WTC11 (cell line): ENCODE measurements at regions not wholly inside any gene's neighbourhood (a gene's known extent, or its start where the extent isn't known, plus 50 kb on each side); places are given as distances from the start of the nearest gene placed in this dataset.

ENCODE experiments used
- ATAC-seq: fragments of 200-7000 bp; cut with Tn5 transposase; 2 replicates; pipeline ENCODE4 v1.10.0; 2021; ENCODE audit warnings: mild to moderate bottlenecking, moderate library complexity
- CTCF ChIA-PET: fragments of 300-600 bp; sonication (Branson Sonifier 250); formaldehyde crosslinking; loops from one replicate; lab custom pipeline; 2021; ENCODE audit warnings: antibody characterized with exemption; lab: Charles Lee
- POLR2A ChIA-PET: fragments of 350-600 bp; sonication (Branson Sonifier 250); formaldehyde crosslinking; loops from one replicate; lab custom pipeline; 2021; ENCODE audit warnings: antibody characterized with exemption; lab: Charles Lee
- DNase-seq: peaks from one replicate; pipeline ENCODE4 v3.0.0; 2021; ENCODE audit warnings: low spot score
- H3K27ac Mint-ChIP-seq: 2 replicates; pipeline ENCODE4 v1.8.0; 2021; ENCODE audit warnings: mixed read lengths
- H3K27me3 Mint-ChIP-seq: 2 replicates; pipeline ENCODE4 v1.8.0; 2021; ENCODE audit warnings: low read depth, mild to moderate bottlenecking, moderate library complexity, mixed read lengths
- H3K36me3 Mint-ChIP-seq: 2 replicates; pipeline ENCODE4 v1.8.0; 2021; ENCODE audit warnings: mixed read lengths
- H3K4me1 Mint-ChIP-seq: 2 replicates; pipeline ENCODE4 v1.8.0; 2022; ENCODE audit warnings: mixed read lengths
- H3K4me3 Mint-ChIP-seq: 2 replicates; pipeline ENCODE4 v1.8.0; 2021; ENCODE audit warnings: mild to moderate bottlenecking, moderate library complexity, mixed read lengths
- H3K9me3 Mint-ChIP-seq: 2 replicates; pipeline ENCODE4 v1.8.0; 2021; ENCODE audit warnings: mixed read lengths
- ATF1 ChIP-seq: sonication (generic); formaldehyde crosslinking; IDR thresholded peaks from 2 replicates; pipeline ENCODE4 v1.8.1; 2023; ENCODE audit warnings: mild to moderate bottlenecking, moderate library complexity, missing genetic modification reagents
- IRF2 ChIP-seq: sonication (generic); formaldehyde crosslinking; IDR thresholded peaks from 2 replicates; pipeline ENCODE4 v1.8.0; 2022; ENCODE audit warnings: low read depth, missing genetic modification reagents, borderline replicate concordance
- JUN ChIP-seq: sonication (generic); formaldehyde crosslinking; IDR thresholded peaks from 2 replicates; pipeline ENCODE4 v1.8.0; 2023; ENCODE audit warnings: mild to moderate bottlenecking, missing genetic modification reagents
- NFYB ChIP-seq: sonication (generic); formaldehyde crosslinking; conservative IDR thresholded peaks from 2 replicates; pipeline ENCODE4 v1.8.0; 2022; ENCODE audit warnings: low read depth, missing genetic modification reagents
- SMAD3 ChIP-seq: sonication (generic); formaldehyde crosslinking; IDR thresholded peaks from 2 replicates; pipeline ENCODE4 v1.8.0; 2022; ENCODE audit warnings: missing genetic modification reagents, mild to moderate bottlenecking, borderline replicate concordance
- TEAD1 ChIP-seq: sonication (generic); formaldehyde crosslinking; IDR thresholded peaks from 2 replicates; pipeline ENCODE4 v1.8.0; 2022; ENCODE audit warnings: mild to moderate bottlenecking, missing genetic modification reagents
- ZNF263 ChIP-seq: sonication (generic); formaldehyde crosslinking; IDR thresholded peaks from 2 replicates; pipeline ENCODE4 v1.8.1; 2022; ENCODE audit warnings: low read depth, mild to moderate bottlenecking, moderate library complexity, missing genetic modification reagents
- ZNF396 ChIP-seq: fragments of 250-450 bp; sonication (Bioruptor Pico); IDR thresholded peaks from 2 replicates; pipeline ENCODE4 v1.8.0; 2021; ENCODE audit warnings: mild to moderate bottlenecking, moderate library complexity, borderline replicate concordance
- TF ChIP-seq, protein P1 (sequence below): fragments of 250-450 bp; sonication (Bioruptor Pico); IDR thresholded peaks from 2 replicates; pipeline ENCODE4 v1.9.0; 2021; ENCODE audit warnings: mild to moderate bottlenecking, borderline replicate concordance
- TF ChIP-seq, protein P2 (sequence below): fragments of 200-600 bp; IDR thresholded peaks from 2 replicates; pipeline ENCODE4 v1.8.0; 2022; ENCODE audit warnings: antibody characterized with exemption
- TF ChIP-seq, protein P3 (sequence below): sonication (generic); formaldehyde crosslinking; IDR thresholded peaks from 2 replicates; pipeline ENCODE4 v1.8.1; 2022; ENCODE audit warnings: low read depth, mild to moderate bottlenecking, moderate library complexity, missing genetic modification reagents, borderline replicate concordance
- TF ChIP-seq, protein P4 (sequence below): sonication (generic); formaldehyde crosslinking; IDR thresholded peaks from 2 replicates; pipeline ENCODE4 v1.8.1; 2023; ENCODE audit warnings: mild to moderate bottlenecking, missing genetic modification reagents, moderate library complexity
- TF ChIP-seq, protein P5 (sequence below): sonication (generic); formaldehyde crosslinking; IDR thresholded peaks from 2 replicates; pipeline ENCODE4 v1.8.0; 2022; ENCODE audit warnings: mild to moderate bottlenecking, missing genetic modification reagents
- TF ChIP-seq, protein P6 (sequence below): sonication (generic); formaldehyde crosslinking; conservative IDR thresholded peaks from 2 replicates; pipeline ENCODE4 v1.8.1; 2023; ENCODE audit warnings: mild to moderate bottlenecking, low read depth, missing genetic modification reagents, moderate library complexity
- TF ChIP-seq, protein P7 (sequence below): fragments of 250-450 bp; sonication (Bioruptor Pico); IDR thresholded peaks from 2 replicates; pipeline ENCODE4 v1.9.0; 2021; ENCODE audit warnings: mild to moderate bottlenecking
- TF ChIP-seq, protein P8 (sequence below): sonication (generic); formaldehyde crosslinking; IDR thresholded peaks from 2 replicates; pipeline ENCODE4 v1.8.0; 2022; ENCODE audit warnings: mild to moderate bottlenecking, missing genetic modification reagents
- TF ChIP-seq, protein P9 (sequence below): sonication (generic); formaldehyde crosslinking; IDR thresholded peaks from 2 replicates; pipeline ENCODE4 v1.8.1; 2023; ENCODE audit warnings: mild to moderate bottlenecking, missing genetic modification reagents, moderate library complexity

DNA sequence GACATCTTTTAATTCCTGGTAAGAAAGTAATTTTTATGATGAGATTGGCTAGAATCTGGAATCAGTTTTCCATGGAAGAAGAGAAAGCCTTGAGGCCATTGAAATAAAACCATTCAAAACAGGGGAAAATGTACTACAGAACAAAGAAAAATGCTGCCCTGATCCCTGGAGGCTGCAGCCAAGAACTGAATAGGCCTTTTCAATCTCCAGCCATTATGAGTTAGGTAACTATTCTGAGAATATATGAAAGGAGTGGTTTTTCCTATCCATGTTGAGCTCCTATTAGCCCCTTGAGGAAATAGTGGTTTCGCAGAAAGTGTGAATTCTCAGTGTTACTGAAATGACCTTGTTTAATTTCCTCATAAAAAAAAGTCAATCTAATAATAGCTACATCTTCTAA is 408.5 kb upstream of the GRAMD2B start (continued):
- TF ChIP-seq, protein P1, sequence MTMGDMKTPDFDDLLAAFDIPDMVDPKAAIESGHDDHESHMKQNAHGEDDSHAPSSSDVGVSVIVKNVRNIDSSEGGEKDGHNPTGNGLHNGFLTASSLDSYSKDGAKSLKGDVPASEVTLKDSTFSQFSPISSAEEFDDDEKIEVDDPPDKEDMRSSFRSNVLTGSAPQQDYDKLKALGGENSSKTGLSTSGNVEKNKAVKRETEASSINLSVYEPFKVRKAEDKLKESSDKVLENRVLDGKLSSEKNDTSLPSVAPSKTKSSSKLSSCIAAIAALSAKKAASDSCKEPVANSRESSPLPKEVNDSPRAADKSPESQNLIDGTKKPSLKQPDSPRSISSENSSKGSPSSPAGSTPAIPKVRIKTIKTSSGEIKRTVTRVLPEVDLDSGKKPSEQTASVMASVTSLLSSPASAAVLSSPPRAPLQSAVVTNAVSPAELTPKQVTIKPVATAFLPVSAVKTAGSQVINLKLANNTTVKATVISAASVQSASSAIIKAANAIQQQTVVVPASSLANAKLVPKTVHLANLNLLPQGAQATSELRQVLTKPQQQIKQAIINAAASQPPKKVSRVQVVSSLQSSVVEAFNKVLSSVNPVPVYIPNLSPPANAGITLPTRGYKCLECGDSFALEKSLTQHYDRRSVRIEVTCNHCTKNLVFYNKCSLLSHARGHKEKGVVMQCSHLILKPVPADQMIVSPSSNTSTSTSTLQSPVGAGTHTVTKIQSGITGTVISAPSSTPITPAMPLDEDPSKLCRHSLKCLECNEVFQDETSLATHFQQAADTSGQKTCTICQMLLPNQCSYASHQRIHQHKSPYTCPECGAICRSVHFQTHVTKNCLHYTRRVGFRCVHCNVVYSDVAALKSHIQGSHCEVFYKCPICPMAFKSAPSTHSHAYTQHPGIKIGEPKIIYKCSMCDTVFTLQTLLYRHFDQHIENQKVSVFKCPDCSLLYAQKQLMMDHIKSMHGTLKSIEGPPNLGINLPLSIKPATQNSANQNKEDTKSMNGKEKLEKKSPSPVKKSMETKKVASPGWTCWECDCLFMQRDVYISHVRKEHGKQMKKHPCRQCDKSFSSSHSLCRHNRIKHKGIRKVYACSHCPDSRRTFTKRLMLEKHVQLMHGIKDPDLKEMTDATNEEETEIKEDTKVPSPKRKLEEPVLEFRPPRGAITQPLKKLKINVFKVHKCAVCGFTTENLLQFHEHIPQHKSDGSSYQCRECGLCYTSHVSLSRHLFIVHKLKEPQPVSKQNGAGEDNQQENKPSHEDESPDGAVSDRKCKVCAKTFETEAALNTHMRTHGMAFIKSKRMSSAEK (CRISPR knock-in tag), result no peak
- TF ChIP-seq, protein P2, sequence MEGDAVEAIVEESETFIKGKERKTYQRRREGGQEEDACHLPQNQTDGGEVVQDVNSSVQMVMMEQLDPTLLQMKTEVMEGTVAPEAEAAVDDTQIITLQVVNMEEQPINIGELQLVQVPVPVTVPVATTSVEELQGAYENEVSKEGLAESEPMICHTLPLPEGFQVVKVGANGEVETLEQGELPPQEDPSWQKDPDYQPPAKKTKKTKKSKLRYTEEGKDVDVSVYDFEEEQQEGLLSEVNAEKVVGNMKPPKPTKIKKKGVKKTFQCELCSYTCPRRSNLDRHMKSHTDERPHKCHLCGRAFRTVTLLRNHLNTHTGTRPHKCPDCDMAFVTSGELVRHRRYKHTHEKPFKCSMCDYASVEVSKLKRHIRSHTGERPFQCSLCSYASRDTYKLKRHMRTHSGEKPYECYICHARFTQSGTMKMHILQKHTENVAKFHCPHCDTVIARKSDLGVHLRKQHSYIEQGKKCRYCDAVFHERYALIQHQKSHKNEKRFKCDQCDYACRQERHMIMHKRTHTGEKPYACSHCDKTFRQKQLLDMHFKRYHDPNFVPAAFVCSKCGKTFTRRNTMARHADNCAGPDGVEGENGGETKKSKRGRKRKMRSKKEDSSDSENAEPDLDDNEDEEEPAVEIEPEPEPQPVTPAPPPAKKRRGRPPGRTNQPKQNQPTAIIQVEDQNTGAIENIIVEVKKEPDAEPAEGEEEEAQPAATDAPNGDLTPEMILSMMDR, result no peak
- TF ChIP-seq TEAD1 (CRISPR knock-in tag), result no peak

DNA sequence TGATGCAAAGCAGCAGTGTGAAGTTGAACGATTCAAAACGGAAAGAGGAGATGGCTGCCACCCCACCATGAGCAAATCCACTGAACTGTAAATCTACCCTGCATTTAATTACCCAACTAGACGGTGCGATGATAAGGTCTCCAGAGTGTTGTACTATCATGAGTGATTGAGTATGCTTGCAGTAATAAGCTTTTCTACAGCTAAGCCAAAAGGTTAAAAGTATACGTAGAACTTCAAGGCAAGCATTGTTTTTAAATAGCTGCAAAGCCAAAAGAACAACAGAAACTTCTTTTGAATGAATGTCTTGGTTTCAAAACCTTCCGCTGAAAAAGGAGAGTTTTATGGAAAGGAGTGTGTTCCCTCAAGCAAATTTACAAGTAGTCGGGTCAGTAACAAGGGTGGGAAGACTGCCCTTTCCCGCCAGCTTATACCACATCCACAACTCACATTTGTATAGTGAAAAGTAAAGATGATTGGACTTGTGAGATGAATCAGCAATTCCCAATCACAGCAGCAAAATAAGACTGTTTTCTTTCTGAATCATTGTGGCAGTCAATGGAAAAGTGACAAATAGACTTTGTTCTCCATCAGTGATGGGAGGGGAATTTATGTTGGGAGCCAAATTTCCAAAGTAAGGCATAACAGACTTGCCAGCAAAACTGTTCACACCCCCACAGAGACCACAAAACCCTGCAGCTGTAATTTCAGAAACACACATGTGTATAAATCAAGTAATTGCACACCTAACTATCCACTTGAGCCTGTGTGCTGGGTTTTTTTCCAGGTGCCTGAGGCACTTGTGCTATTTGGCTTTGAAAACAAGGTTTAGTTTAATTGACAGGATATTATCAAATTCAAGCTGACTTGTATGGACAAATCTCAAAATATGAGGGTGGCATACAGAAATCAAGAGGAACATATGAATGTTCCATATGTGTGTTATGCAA is 407.7 kb upstream of the GRAMD2B start:
- H3K4me3 Mint-ChIP-seq, result no peak overlapping the region
- DNase-seq (no peak), ATAC-seq (no peak)
- TF ChIP-seq, protein P3, sequence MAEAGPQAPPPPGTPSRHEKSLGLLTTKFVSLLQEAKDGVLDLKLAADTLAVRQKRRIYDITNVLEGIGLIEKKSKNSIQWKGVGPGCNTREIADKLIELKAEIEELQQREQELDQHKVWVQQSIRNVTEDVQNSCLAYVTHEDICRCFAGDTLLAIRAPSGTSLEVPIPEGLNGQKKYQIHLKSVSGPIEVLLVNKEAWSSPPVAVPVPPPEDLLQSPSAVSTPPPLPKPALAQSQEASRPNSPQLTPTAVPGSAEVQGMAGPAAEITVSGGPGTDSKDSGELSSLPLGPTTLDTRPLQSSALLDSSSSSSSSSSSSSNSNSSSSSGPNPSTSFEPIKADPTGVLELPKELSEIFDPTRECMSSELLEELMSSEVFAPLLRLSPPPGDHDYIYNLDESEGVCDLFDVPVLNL (CRISPR knock-in tag), result no peak
- TF ChIP-seq ZNF263 (no peak), IRF2 (CRISPR knock-in tag) (no peak), SMAD3 (CRISPR knock-in tag) (no peak), JUN (CRISPR knock-in tag) (no peak), NFYB (no peak), ATF1 (CRISPR knock-in tag) (no peak), ZNF396 (CRISPR knock-in tag) (no peak)
- TF ChIP-seq, protein P4, sequence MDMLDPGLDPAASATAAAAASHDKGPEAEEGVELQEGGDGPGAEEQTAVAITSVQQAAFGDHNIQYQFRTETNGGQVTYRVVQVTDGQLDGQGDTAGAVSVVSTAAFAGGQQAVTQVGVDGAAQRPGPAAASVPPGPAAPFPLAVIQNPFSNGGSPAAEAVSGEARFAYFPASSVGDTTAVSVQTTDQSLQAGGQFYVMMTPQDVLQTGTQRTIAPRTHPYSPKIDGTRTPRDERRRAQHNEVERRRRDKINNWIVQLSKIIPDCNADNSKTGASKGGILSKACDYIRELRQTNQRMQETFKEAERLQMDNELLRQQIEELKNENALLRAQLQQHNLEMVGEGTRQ (CRISPR knock-in tag), result no peak
- TF ChIP-seq, protein P5, sequence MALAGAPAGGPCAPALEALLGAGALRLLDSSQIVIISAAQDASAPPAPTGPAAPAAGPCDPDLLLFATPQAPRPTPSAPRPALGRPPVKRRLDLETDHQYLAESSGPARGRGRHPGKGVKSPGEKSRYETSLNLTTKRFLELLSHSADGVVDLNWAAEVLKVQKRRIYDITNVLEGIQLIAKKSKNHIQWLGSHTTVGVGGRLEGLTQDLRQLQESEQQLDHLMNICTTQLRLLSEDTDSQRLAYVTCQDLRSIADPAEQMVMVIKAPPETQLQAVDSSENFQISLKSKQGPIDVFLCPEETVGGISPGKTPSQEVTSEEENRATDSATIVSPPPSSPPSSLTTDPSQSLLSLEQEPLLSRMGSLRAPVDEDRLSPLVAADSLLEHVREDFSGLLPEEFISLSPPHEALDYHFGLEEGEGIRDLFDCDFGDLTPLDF (CRISPR knock-in tag), result no peak
- TF ChIP-seq, protein P6, sequence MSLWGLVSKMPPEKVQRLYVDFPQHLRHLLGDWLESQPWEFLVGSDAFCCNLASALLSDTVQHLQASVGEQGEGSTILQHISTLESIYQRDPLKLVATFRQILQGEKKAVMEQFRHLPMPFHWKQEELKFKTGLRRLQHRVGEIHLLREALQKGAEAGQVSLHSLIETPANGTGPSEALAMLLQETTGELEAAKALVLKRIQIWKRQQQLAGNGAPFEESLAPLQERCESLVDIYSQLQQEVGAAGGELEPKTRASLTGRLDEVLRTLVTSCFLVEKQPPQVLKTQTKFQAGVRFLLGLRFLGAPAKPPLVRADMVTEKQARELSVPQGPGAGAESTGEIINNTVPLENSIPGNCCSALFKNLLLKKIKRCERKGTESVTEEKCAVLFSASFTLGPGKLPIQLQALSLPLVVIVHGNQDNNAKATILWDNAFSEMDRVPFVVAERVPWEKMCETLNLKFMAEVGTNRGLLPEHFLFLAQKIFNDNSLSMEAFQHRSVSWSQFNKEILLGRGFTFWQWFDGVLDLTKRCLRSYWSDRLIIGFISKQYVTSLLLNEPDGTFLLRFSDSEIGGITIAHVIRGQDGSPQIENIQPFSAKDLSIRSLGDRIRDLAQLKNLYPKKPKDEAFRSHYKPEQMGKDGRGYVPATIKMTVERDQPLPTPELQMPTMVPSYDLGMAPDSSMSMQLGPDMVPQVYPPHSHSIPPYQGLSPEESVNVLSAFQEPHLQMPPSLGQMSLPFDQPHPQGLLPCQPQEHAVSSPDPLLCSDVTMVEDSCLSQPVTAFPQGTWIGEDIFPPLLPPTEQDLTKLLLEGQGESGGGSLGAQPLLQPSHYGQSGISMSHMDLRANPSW (CRISPR knock-in tag), result no peak
- TF ChIP-seq, protein P7, sequence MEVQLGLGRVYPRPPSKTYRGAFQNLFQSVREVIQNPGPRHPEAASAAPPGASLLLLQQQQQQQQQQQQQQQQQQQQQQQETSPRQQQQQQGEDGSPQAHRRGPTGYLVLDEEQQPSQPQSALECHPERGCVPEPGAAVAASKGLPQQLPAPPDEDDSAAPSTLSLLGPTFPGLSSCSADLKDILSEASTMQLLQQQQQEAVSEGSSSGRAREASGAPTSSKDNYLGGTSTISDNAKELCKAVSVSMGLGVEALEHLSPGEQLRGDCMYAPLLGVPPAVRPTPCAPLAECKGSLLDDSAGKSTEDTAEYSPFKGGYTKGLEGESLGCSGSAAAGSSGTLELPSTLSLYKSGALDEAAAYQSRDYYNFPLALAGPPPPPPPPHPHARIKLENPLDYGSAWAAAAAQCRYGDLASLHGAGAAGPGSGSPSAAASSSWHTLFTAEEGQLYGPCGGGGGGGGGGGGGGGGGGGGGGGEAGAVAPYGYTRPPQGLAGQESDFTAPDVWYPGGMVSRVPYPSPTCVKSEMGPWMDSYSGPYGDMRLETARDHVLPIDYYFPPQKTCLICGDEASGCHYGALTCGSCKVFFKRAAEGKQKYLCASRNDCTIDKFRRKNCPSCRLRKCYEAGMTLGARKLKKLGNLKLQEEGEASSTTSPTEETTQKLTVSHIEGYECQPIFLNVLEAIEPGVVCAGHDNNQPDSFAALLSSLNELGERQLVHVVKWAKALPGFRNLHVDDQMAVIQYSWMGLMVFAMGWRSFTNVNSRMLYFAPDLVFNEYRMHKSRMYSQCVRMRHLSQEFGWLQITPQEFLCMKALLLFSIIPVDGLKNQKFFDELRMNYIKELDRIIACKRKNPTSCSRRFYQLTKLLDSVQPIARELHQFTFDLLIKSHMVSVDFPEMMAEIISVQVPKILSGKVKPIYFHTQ, result no peak
- TF ChIP-seq, protein P8, sequence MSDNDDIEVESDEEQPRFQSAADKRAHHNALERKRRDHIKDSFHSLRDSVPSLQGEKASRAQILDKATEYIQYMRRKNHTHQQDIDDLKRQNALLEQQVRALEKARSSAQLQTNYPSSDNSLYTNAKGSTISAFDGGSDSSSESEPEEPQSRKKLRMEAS (CRISPR knock-in tag), result no peak
- TF ChIP-seq, protein P9, sequence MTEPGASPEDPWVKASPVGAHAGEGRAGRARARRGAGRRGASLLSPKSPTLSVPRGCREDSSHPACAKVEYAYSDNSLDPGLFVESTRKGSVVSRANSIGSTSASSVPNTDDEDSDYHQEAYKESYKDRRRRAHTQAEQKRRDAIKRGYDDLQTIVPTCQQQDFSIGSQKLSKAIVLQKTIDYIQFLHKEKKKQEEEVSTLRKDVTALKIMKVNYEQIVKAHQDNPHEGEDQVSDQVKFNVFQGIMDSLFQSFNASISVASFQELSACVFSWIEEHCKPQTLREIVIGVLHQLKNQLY (CRISPR knock-in tag), result no peak

More for the DNA sequence above, 407.7 kb upstream of the GRAMD2B start:
- Mint-ChIP-seq H3K27ac (peak overlapping the region; percentile 75; the same call in 1 of the 2 replicates), H3K4me1 (peaks cover 56% of the 10 kb centered on the region), H3K9me3 (peaks cover 7% of the 10 kb centered on the region; the same call in 1 of the 2 replicates), H3K36me3 (peaks cover 7% of the 10 kb centered on the region), H3K27me3 (peaks cover 2% of the 10 kb centered on the region; the same call in 1 of the 2 replicates)
- ChIA-PET CTCF (no interaction called here), POLR2A (interaction anchor here (1.0 kb wide), 1 partner anchor 42 kb away, joined by 3 read pairs; no protein-coding TSS in a partner anchor)
